Neural crest cell (in vitro differentiated cells): ENCODE measurements at regions not wholly inside any gene's neighbourhood (a gene's known extent, or its start where the extent isn't known, plus 50 kb on each side); places are given as distances from the start of the nearest gene placed in this dataset.

Experiments
- DNase-seq: peaks from one replicate; pipeline ENCODE4 v3.0.0; 2021; ENCODE audit warnings: low read depth, mixed read lengths, low spot score
- H3K27ac Mint-ChIP-seq: one replicate; pipeline ENCODE4 v1.8.0; 2021; ENCODE audit warnings: mild to moderate bottlenecking, mixed read lengths; ENCODE audit not compliant: unreplicated experiment
- H3K27me3 Mint-ChIP-seq: 2 replicates; pipeline ENCODE4 v1.8.0; 2021; ENCODE audit warnings: low read depth, mild to moderate bottlenecking, mixed read lengths
- H3K36me3 Mint-ChIP-seq: 2 replicates; pipeline ENCODE4 v1.8.0; 2021; ENCODE audit warnings: low read depth, mild to moderate bottlenecking, mixed read lengths
- H3K4me1 Mint-ChIP-seq: 2 replicates; pipeline ENCODE4 v1.8.0; 2021; ENCODE audit warnings: mixed read lengths
- H3K4me3 Mint-ChIP-seq: one replicate; pipeline ENCODE4 v1.8.0; 2021; ENCODE audit warnings: mild to moderate bottlenecking, mixed read lengths
- H3K9me3 Mint-ChIP-seq: 2 replicates; pipeline ENCODE4 v1.8.0; 2021; ENCODE audit warnings: mixed read lengths
- TF ChIP-seq, protein P1 (sequence below): fragments of 200-600 bp; sonication (generic); conservative IDR thresholded peaks from 2 replicates; pipeline ENCODE4 v1.5.0; 2021; ENCODE audit warnings: antibody characterized with exemption, mild to moderate bottlenecking

DNA sequence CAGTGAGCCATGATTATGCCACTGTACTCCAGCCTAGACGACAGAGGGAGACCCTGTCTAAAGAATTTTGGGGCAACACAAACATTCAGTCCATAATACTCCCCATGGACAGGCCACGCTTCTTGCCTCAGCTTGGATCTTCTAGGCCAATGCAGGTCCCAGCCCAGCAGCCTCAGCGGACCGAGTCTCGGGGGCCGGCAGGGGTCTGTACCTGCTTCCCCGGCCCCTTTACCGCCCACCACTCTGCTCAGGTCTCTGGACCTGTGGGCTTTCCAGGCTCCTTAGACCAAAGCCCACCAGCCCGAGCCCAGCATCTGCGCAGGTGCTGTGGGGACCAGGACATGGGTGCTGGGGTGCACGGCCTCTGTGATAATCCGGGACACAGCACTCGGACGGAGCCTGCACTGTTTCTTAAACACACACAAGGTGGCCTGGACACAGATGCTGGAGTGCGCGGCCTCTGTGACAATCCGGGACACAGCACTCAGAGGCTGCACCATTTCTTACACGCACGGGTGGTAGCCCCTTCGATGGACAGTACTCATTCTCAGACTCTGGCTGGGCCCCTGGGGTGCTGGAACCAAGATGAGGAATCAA, 62.1 kb upstream of the GPC1 start:
- DNase-seq = no peak
- Mint-ChIP-seq H3K9me3 (no peaks in the 10 kb centered on the region), H3K27me3 (no peaks in the 10 kb centered on the region), H3K27ac (no peak overlapping the region), H3K36me3 (no peaks in the 10 kb centered on the region), H3K4me1 (peaks cover 14% of the 10 kb centered on the region), H3K4me3 (no peak overlapping the region)
- TF ChIP-seq, protein P1, sequence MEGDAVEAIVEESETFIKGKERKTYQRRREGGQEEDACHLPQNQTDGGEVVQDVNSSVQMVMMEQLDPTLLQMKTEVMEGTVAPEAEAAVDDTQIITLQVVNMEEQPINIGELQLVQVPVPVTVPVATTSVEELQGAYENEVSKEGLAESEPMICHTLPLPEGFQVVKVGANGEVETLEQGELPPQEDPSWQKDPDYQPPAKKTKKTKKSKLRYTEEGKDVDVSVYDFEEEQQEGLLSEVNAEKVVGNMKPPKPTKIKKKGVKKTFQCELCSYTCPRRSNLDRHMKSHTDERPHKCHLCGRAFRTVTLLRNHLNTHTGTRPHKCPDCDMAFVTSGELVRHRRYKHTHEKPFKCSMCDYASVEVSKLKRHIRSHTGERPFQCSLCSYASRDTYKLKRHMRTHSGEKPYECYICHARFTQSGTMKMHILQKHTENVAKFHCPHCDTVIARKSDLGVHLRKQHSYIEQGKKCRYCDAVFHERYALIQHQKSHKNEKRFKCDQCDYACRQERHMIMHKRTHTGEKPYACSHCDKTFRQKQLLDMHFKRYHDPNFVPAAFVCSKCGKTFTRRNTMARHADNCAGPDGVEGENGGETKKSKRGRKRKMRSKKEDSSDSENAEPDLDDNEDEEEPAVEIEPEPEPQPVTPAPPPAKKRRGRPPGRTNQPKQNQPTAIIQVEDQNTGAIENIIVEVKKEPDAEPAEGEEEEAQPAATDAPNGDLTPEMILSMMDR = no peak

DNA sequence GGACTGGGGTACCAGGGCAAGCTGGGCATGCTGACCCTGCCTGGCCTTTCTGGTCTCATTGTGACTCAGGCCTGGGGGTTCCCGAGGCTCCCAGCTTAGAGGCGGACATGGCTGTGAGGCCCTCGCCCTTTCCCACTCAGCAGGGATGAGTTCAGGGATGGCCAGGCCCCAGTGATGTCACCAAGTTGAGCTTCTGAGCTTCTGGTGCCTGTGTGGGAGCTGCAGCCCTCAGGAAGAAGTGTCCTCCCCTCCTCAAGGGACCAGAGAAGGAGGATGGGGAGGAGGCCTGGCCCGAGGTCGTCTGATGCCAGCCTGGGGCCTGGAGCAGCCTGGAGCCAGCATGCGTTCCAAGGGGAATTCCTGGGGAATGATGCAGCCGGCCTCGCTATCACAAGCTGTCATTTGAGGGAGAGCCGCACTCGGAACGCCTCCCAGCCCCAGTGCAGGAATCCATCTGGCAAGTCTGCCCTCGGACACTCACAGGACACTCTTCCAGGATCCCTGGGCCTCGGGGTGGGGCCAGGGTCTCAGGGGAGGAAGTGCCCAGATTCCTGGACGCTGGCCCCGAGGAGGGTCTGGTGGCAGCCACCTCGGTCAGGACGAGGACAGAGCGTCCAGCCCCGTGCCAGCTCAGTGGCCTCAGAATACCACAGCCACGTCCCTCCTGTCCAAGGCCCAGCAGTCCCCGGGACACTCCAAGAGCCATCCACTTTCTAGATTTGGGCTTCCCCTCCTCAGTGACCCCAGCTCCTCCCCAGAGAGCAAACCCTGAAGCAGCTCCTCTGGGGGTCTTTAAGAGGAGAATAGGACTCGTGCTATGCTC, 61.2 kb upstream of the GPC1 start:
- Mint-ChIP-seq H3K9me3 (no peaks in the 10 kb centered on the region), H3K4me3 (no peak overlapping the region), H3K4me1 (peaks cover 13% of the 10 kb centered on the region), H3K36me3 (no peaks in the 10 kb centered on the region), H3K27me3 (no peaks in the 10 kb centered on the region), H3K27ac (no peak overlapping the region)
- TF ChIP-seq, protein P1 = no peak
- DNase-seq = no peak

DNA sequence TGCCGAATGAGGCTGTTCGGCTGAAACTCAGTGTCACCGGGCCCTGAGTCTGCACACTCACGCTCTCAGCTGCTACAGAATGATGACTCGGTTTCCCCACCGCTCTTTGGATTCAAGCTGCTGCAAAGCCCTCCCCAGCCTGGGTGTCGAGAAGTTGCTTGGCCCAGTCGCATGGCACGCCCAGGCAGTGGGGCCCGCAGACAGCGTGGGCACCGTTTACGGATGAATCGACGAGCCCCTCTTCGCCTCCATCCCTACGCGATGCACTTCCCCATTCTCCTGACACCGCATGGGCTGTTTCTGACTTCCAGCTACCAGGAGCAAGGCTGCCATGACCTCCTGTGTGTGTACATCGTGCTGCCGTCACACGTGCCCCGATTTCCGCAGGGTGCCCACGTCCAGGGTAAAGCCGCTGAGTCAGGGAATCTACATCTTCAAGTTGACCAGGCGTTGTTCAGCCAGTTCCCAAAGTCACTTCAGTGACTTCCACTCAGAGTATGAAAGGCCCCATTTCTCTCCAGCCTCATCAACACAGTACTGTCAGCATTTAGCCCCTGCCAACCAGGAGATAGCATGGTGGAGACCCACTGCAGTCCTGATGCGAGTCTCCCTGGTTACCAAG, 60.3 kb upstream of the GPC1 start:
- H3K4me3 Mint-ChIP-seq = no peak overlapping the region
- TF ChIP-seq, protein P1 = no peak
- no peaks in the 10 kb centered on the region for H3K36me3 Mint-ChIP-seq
- H3K4me1 Mint-ChIP-seq = peaks cover 8% of the 10 kb centered on the region
- no peak overlapping the region for H3K27ac Mint-ChIP-seq
- no peak for DNase-seq
- H3K9me3 Mint-ChIP-seq = peaks cover 2% of the 10 kb centered on the region
- H3K27me3 Mint-ChIP-seq = no peaks in the 10 kb centered on the region

DNA sequence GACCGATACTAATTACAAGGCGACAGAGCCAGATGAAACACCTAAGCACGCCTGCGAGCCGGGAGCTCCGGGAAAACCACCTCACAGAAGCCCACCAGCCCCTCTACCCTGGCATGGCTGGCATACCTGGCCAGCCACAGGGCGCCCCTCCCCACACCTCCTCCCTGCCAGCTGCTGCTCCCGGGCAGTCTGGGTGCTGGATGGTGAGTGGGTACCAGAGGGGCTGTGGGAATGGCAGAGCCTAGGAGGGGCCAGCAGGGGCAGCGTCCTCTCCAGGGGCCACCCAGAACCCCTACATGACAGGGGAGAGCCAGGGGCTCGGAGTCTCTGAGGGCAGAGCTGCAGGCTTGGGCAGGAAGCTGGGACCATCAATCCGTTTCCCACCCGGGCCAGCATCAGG, 58.7 kb upstream of the GPC1 start:
- no peak for DNase-seq
- Mint-ChIP-seq H3K9me3 (peaks cover 4% of the 10 kb centered on the region), H3K27me3 (no peaks in the 10 kb centered on the region), H3K36me3 (no peaks in the 10 kb centered on the region), H3K4me1 (peaks cover under 1% of the 10 kb centered on the region), H3K4me3 (no peak overlapping the region), H3K27ac (no peak overlapping the region)
- TF ChIP-seq, protein P1 = no peak

DNA sequence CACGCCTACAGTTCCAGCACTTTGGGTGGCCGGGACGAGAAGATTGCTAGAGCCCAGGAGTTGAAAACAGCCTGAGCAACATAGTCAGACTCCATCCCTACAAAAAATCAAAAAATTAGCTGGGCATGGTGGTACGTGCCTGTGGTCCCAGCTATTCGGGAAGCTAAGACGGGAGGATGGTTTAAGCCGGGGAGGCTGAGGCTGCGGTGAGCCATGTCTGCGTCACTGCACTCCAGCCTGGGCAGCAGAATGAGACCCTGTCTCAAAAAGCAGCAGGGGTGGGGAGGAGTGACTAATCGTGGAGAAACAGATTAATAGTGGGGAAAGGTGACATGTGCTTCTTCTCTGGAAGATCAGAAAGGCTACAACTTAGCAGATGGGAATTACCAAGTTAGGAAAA, 58.1 kb upstream of the GPC1 start:
- Mint-ChIP-seq H3K27ac (no peak overlapping the region), H3K4me3 (no peak overlapping the region)
- no peak for DNase-seq

More for the DNA sequence above, 58.1 kb upstream of the GPC1 start:
- Mint-ChIP-seq H3K36me3 (no peaks in the 10 kb centered on the region), H3K27me3 (no peaks in the 10 kb centered on the region), H3K4me1 (no peaks in the 10 kb centered on the region), H3K9me3 (peaks cover 4% of the 10 kb centered on the region)
- TF ChIP-seq, protein P1 = no peak
